B cell (primary cell): ENCODE measurements at regions not wholly inside any gene's neighbourhood (a gene's known extent, or its start where the extent isn't known, plus 50 kb on each side); places are given as distances from the start of the nearest gene placed in this dataset.

Source experiments
- ATAC-seq: fragments of 200-7000 bp; cut with Tn5 transposase; one replicate; pipeline ENCODE4 v1.10.0; 2021; ENCODE audit warnings: low read depth, mild to moderate bottlenecking, moderate number of reproducible peaks, moderate library complexity
- CTCF ChIA-PET: fragments of 350-600 bp; sonication (Branson Sonifier 250); formaldehyde crosslinking; loops from one replicate; lab custom pipeline; 2021; ENCODE audit warnings: antibody characterized with exemption, inconsistent platforms; lab: Charles Lee
- POLR2A ChIA-PET: fragments of 350-600 bp; sonication (Branson Sonifier 250); formaldehyde crosslinking; loops from one replicate; lab custom pipeline; 2021; ENCODE audit warnings: antibody characterized with exemption; lab: Charles Lee
- DNase-seq: peaks from one replicate; pipeline ENCODE4 v3.0.0; 2013
- H2AFZ ChIP-seq: 2 replicates; pipeline ENCODE4 v1.6.1; 2012; ENCODE audit warnings: mild to moderate bottlenecking, low read depth, low read length; ENCODE audit not compliant: insufficient read depth, poor library complexity, severe bottlenecking
- H3K27ac ChIP-seq, 2 donors: 1 replicate in 1 of 2; 2 replicates in 1 of 2; pipeline ENCODE4 v1.5.1; 2012 to 2013; ENCODE audit warnings: low read length in 2 of 2, mild to moderate bottlenecking in 2 of 2, moderate library complexity in 1 of 2
- H3K27me3 ChIP-seq, 4 experiments: fragments of 200-600 bp in 1 of 4; sonication (generic) in 1 of 4; replicated peaks in 1 of 4; 1 replicate in 2 of 4; 2 replicates in 2 of 4; pipeline versions ENCODE4 v1.6.1 to v1.7.0; 2013 to 2016; ENCODE audit warnings: low read length in 3 of 4, mild to moderate bottlenecking in 2 of 4, mixed read lengths in 1 of 4, moderate library complexity in 1 of 4; ENCODE audit not compliant: insufficient read depth in 4 of 4, control insufficient read depth in 3 of 4; ENCODE audit errors: control extremely low read depth in 1 of 4
- H3K36me3 ChIP-seq, 2 experiments: replicated peaks in 1 of 2; 1 replicate in 1 of 2; 2 replicates in 1 of 2; pipeline versions ENCODE4 v1.6.1 to v1.7.1; 2013; ENCODE audit warnings: low read length in 1 of 2; ENCODE audit not compliant: insufficient read depth in 2 of 2, control insufficient read depth in 1 of 2; ENCODE audit errors: control extremely low read depth in 1 of 2, extremely low read depth in 1 of 2
- H3K4me1 ChIP-seq, 2 donors: fragments of 200-600 bp in 1 of 2; sonication (generic) in 1 of 2; 1 replicate in 1 of 2; 2 replicates in 1 of 2; pipeline versions ENCODE4 v1.5.1 to v1.6.1; 2013 to 2017; ENCODE audit warnings: low read length in 2 of 2; ENCODE audit not compliant: control insufficient read depth in 2 of 2, insufficient read depth in 2 of 2
- H3K4me2 ChIP-seq: replicated peaks from 2 replicates; pipeline ENCODE3; 2012; ENCODE audit warnings: mild to moderate bottlenecking, low read depth, low read length; ENCODE audit not compliant: poor library complexity, severe bottlenecking
- H3K4me3 ChIP-seq, 5 experiments: fragments of 200-600 bp in 1 of 5; sonication (generic) in 1 of 5; 1 replicate in 3 of 5; 2 replicates in 2 of 5; pipeline versions ENCODE4 v1.5.1 to v1.7.0; 2011 to 2016; ENCODE audit warnings: low read length in 4 of 5, mild to moderate bottlenecking in 4 of 5, low read depth in 2 of 5, control low read depth in 1 of 5, moderate library complexity in 1 of 5; ENCODE audit not compliant: insufficient read depth in 1 of 5; ENCODE audit errors: control extremely low read depth in 1 of 5, extremely low read depth in 1 of 5
- H3K79me2 ChIP-seq: fragments of 200-600 bp; sonication (generic); one replicate; pipeline ENCODE4 v1.6.0; 2016; ENCODE audit warnings: low read length; ENCODE audit not compliant: control insufficient read depth, insufficient read depth
- H3K9ac ChIP-seq: fragments of 200-600 bp; sonication (generic); 2 replicates; pipeline ENCODE4 v1.6.1; 2017; ENCODE audit warnings: mild to moderate bottlenecking, low read length, moderate library complexity
- H3K9me3 ChIP-seq, 3 donors: one replicate each; pipeline versions ENCODE4 v1.6.1 to v1.7.1; 2013; ENCODE audit warnings: low read length in 2 of 3; ENCODE audit not compliant: control insufficient read depth in 2 of 3, insufficient read depth in 1 of 3; ENCODE audit errors: control extremely low read depth in 1 of 3
- H4K20me1 ChIP-seq: 2 replicates; pipeline ENCODE4 v1.6.0; 2012; ENCODE audit warnings: mild to moderate bottlenecking, low read length; ENCODE audit not compliant: insufficient read depth, control insufficient read depth, poor library complexity, severe bottlenecking
- H3K27ac Mint-ChIP-seq: one replicate; pipeline ENCODE4 v1.8.0; 2021; ENCODE audit warnings: mixed read lengths
- H3K27me3 Mint-ChIP-seq: one replicate; pipeline ENCODE4 v1.8.0; 2021; ENCODE audit warnings: mixed read lengths
- H3K4me1 Mint-ChIP-seq: one replicate; pipeline ENCODE4 v1.8.0; 2021; ENCODE audit warnings: mixed read lengths
- H3K4me3 Mint-ChIP-seq: one replicate; pipeline ENCODE4 v1.8.0; 2021; ENCODE audit warnings: mixed read lengths
- H3K9me3 Mint-ChIP-seq: one replicate; pipeline ENCODE4 v1.8.0; 2022; ENCODE audit warnings: mixed read lengths; ENCODE audit not compliant: insufficient read depth
- EZH2 ChIP-seq: IDR thresholded peaks from 2 replicates; pipeline ENCODE4 v1.6.1; 2012; ENCODE audit warnings: borderline replicate concordance, low read depth, mild to moderate bottlenecking, moderate library complexity, low read length; ENCODE audit not compliant: insufficient read depth, poor library complexity, severe bottlenecking
- WGBS: methylation state at CpG from one replicate; pipeline ENCODE4 v1.1.5; 2013; ENCODE audit warnings: missing lambda C conversion rate; ENCODE audit not compliant: insufficient coverage; 5-methylcytosine and 5-hydroxymethylcytosine counted together
- intact Hi-C: fragments of 100-400 bp; cut with micrococcal nuclease; formaldehyde crosslinking; loops from one replicate; pipeline ENCODE4 v1.10.0; 2022
- TF ChIP-seq, protein P1 (sequence below): fragments of 200-600 bp; IDR thresholded peaks from one replicate; pipeline ENCODE4 v1.8.0; 2022; ENCODE audit warnings: antibody characterized with exemption, mild to moderate bottlenecking

DNA sequence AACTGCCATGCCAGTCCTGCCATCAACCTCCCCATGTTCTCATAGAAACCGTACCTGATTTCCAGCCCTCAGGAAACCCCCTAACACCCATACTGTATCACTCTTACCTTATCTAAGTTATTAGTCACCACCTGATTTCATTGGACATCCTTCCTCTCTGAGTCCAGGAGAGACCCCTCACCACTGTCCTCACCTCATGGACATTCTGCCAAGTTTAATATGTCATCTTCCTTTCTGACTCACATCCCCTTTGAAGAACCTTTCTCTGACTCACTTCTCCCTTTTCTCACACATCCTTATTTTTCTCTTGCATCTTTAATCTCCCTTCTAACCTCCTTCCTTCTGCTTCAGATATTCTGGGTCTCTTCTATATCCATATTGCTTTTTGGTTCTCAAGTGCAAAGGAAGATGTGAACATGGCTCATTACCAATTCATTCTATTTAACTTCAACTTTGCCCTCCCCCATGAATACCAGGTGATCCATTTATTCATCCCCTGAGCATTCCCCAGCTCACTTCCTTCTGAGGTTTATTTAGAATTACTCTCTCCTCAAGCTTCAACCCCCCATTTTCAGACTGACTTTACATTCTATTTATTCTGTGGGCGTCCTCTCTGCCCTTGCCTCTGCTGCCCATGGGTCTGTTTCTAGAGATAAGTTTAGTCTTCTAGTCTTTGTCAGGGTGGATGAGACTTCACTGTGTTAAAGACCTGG is 206.8 kb upstream of the ESRRG start:
- Mint-ChIP-seq H3K27me3 (no peaks in the 10 kb centered on the region), H3K9me3 (no peaks in the 10 kb centered on the region), H3K4me3 (no peak overlapping the region), H3K4me1 (no peaks in the 10 kb centered on the region), H3K27ac (no peak overlapping the region)
- Histone ChIP-seq H3K79me2 (no peaks in the 10 kb centered on the region), H3K4me2 (no peak overlapping the region), H3K4me1 (no peaks in the 10 kb centered on the region), H4K20me1 (no peaks in the 10 kb centered on the region), H3K9me3 (peaks cover 0 to 7% (median 0%) of the 10 kb centered on the region in 3 donors), H3K4me3 (no peak overlapping the region), H3K27me3 (no peaks in the 10 kb centered on the region), H3K36me3 (no peaks in the 10 kb centered on the region), H3K27ac (no peak overlapping the region), H2AFZ (no peak overlapping the region), H3K9ac (no peak overlapping the region)
- intact Hi-C loops: no loop called here
- 92% methylated on average over 1 of the region's 2 CpGs for WGBS
- ChIA-PET POLR2A (no interaction called here), CTCF (no interaction called here)
- TF ChIP-seq EZH2: no peak
- TF ChIP-seq, protein P1, sequence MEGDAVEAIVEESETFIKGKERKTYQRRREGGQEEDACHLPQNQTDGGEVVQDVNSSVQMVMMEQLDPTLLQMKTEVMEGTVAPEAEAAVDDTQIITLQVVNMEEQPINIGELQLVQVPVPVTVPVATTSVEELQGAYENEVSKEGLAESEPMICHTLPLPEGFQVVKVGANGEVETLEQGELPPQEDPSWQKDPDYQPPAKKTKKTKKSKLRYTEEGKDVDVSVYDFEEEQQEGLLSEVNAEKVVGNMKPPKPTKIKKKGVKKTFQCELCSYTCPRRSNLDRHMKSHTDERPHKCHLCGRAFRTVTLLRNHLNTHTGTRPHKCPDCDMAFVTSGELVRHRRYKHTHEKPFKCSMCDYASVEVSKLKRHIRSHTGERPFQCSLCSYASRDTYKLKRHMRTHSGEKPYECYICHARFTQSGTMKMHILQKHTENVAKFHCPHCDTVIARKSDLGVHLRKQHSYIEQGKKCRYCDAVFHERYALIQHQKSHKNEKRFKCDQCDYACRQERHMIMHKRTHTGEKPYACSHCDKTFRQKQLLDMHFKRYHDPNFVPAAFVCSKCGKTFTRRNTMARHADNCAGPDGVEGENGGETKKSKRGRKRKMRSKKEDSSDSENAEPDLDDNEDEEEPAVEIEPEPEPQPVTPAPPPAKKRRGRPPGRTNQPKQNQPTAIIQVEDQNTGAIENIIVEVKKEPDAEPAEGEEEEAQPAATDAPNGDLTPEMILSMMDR: no peak
- DNase-seq (no peak), ATAC-seq (no peak)

DNA sequence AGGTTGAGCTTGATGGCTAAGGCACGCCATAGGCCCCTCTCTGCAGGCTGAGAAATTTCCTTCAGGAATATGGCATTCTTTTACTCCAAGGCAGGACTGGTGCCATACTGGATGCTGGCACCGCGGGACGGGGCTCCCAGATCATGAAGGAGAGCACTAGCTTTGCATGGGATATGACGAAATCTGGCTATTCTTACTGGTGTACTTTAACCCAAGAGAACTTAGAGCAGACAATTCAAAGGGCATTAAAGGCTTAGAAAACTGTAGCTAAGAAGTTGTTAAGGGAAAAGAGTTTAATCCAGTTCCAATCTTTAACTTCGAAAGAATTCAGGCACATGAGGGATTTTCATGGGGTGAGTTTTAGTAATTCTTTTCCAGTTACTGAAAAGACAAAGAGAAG is 204.4 kb upstream of the ESRRG start:
- H3K27ac ChIP-seq: no peak overlapping the region
- Mint-ChIP-seq H3K4me3 (no peak overlapping the region), H3K9me3 (no peaks in the 10 kb centered on the region), H3K4me1 (no peaks in the 10 kb centered on the region), H3K27ac (no peak overlapping the region), H3K27me3 (no peaks in the 10 kb centered on the region)
- no peak overlapping the region for H3K9ac ChIP-seq
- ATAC-seq (no peak), DNase-seq (no peak)
- H3K9me3 ChIP-seq: peaks cover 0 to 7% (median 0%) of the 10 kb centered on the region in 3 donors
- no peaks in the 10 kb centered on the region for H3K4me1 ChIP-seq
- intact Hi-C loops: no loop called here
- no peak for TF ChIP-seq EZH2
- TF ChIP-seq, protein P1: no peak
- H3K36me3 ChIP-seq: no peaks in the 10 kb centered on the region
- ChIA-PET CTCF (no interaction called here), POLR2A (no interaction called here)
- H3K27me3 ChIP-seq: no peaks in the 10 kb centered on the region
- WGBS: 84% methylated on average over 6 of the region's 6 CpGs
- no peak overlapping the region for H3K4me2 ChIP-seq
- no peak overlapping the region for H2AFZ ChIP-seq
- no peaks in the 10 kb centered on the region for H4K20me1 ChIP-seq
- H3K79me2 ChIP-seq: no peaks in the 10 kb centered on the region
- H3K4me3 ChIP-seq: no peak overlapping the region
